AG10803 (cell line): ENCODE measurements at regions not wholly inside any gene's neighbourhood (a gene's known extent, or its start where the extent isn't known, plus 50 kb on each side); places are given as distances from the start of the nearest gene placed in this dataset.
"Not testable (repeated sequence)": the region's sequence is repeated elsewhere in the genome, so short reads cannot be mapped to it uniquely, and the experiment has no call there.

Experiments
- DNase-seq: peaks from one replicate; pipeline ENCODE4 v3.0.0; 2010; ENCODE audit warnings: low read depth
- H3K4me3 ChIP-seq: 2 replicates; pipeline ENCODE4 v1.5.1; 2011; ENCODE audit warnings: mild to moderate bottlenecking, low read length, control low read depth
- CTCF ChIP-seq: conservative IDR thresholded peaks from 2 replicates; pipeline ENCODE4 v1.5.1; 2011; ENCODE audit warnings: mild to moderate bottlenecking, low read length, control low read depth, inconsistent platforms

GRCh38 chr5:12162863-12163262 lies 258.6 kb upstream of the CTNND2 start:
- no peak for TF ChIP-seq CTCF

GRCh38 chr5:12147513-12147912 lies 243.3 kb upstream of the CTNND2 start:
- no peak overlapping the region for H3K4me3 ChIP-seq
- no peak for TF ChIP-seq CTCF
- no peak for DNase-seq

More at GRCh38 chr5:12162863-12163262, 258.6 kb upstream of the CTNND2 start:
- no peak overlapping the region for H3K4me3 ChIP-seq
- no peak for DNase-seq

- no peak for DNase-seq
- no peak for TF ChIP-seq CTCF
Observed at GRCh38 chr5:12141496-12141895, 237.2 kb upstream of the CTNND2 start.

GRCh38 chr5:12133520-12133919 lies 229.3 kb upstream of the CTNND2 start:
- no peak for DNase-seq
- no peak for TF ChIP-seq CTCF
- no peak overlapping the region for H3K4me3 ChIP-seq

More at GRCh38 chr5:12141496-12141895, 237.2 kb upstream of the CTNND2 start:
- no peak overlapping the region for H3K4me3 ChIP-seq

GRCh38 chr5:12131020-12131419 lies 226.8 kb upstream of the CTNND2 start:
- DNase-seq, H3K4me3 ChIP-seq: not testable (repeated sequence)

- DNase-seq, result no peak
- no peak for TF ChIP-seq CTCF
- no peak overlapping the region for H3K4me3 ChIP-seq
Observed at GRCh38 chr5:12125895-12126294, 221.6 kb upstream of the CTNND2 start.

GRCh38 chr5:12119657-12120056 lies 215.4 kb upstream of the CTNND2 start:
- no peak for TF ChIP-seq CTCF
- DNase-seq, result no peak
- no peak overlapping the region for H3K4me3 ChIP-seq

- no peak for TF ChIP-seq CTCF
- DNase-seq, result no peak
- H3K4me3 ChIP-seq, result no peak overlapping the region
Observed at GRCh38 chr5:12114075-12114474, 209.8 kb upstream of the CTNND2 start.
